IMR-90 (cell line): ENCODE measurements at regions not wholly inside any gene's neighbourhood (a gene's known extent, or its start where the extent isn't known, plus 50 kb on each side); places are given as distances from the start of the nearest gene placed in this dataset.

Experiments
- ATAC-seq: fragments of 200-7000 bp; cut with Tn5 transposase; 2 replicates; pipeline ENCODE4 v1.9.1; 2020; ENCODE audit warnings: low read depth, mild to moderate bottlenecking, moderate library complexity
- BruUV-seq: library from RNA; stranded (reverse); fragments of 400-500 nt; replicated peaks from 2 replicates; lab custom pipeline; 2021; lab: Mats Ljungman, UMichigan
- CTCF ChIA-PET: fragments of 300-600 bp; formaldehyde crosslinking; extraction: SDS; loops from one replicate; lab custom pipeline; 2021; ENCODE audit warnings: antibody characterized with exemption; lab: Yijun Ruan, JAX
- POLR2A ChIA-PET: fragments of 300-600 bp; sonication (Branson Sonifier 250); formaldehyde crosslinking; loops from one replicate; lab custom pipeline; 2022; ENCODE audit warnings: antibody characterized with exemption; ENCODE audit not compliant: unreplicated experiment; lab: Charles Lee
- DNase-seq: peaks from one replicate; pipeline ENCODE4 v3.0.0; 2013
- H2AFZ ChIP-seq: replicated peaks from 2 replicates; pipeline ENCODE3; 2013; ENCODE audit warnings: low read length, mild to moderate bottlenecking; ENCODE audit not compliant: poor library complexity
- H2AK5ac ChIP-seq: 2 replicates; pipeline ENCODE4 v1.6.1; 2013; ENCODE audit warnings: low read depth, low read length, inconsistent platforms
- H2AK9ac ChIP-seq: replicated peaks from 2 replicates; pipeline ENCODE3; 2013; ENCODE audit warnings: mild to moderate bottlenecking, low read depth, low read length, moderate library complexity; ENCODE audit not compliant: poor library complexity
- H2BK120ac ChIP-seq: 2 replicates; pipeline ENCODE4 v1.6.1; 2013; ENCODE audit warnings: low read depth, low read length, inconsistent platforms
- H2BK15ac ChIP-seq: 3 replicates; pipeline ENCODE4 v1.6.1; 2013; ENCODE audit warnings: low read depth, low read length, inconsistent platforms
- H2BK20ac ChIP-seq: 2 replicates; pipeline ENCODE4 v1.6.1; 2013; ENCODE audit warnings: low read depth, mild to moderate bottlenecking, inconsistent platforms, low read length, moderate library complexity
- H2BK5ac ChIP-seq: 2 replicates; pipeline ENCODE4 v1.6.1; 2013; ENCODE audit warnings: mild to moderate bottlenecking, low read depth, low read length, inconsistent platforms; ENCODE audit not compliant: poor library complexity, severe bottlenecking
- H3K14ac ChIP-seq: replicated peaks from 2 replicates; pipeline ENCODE4 v1.6.1; 2013; ENCODE audit warnings: low read depth, low read length, inconsistent platforms
- H3K18ac ChIP-seq: 2 replicates; pipeline ENCODE4 v1.6.1; 2013; ENCODE audit warnings: low read depth, low read length, control low read depth
- H3K23ac ChIP-seq: 2 replicates; pipeline ENCODE4 v1.6.1; 2013; ENCODE audit warnings: low read depth, low read length, inconsistent platforms
- H3K27ac ChIP-seq: 2 replicates; pipeline ENCODE4 v1.5.1; 2013; ENCODE audit warnings: mild to moderate bottlenecking, control low read depth, low read length; ENCODE audit not compliant: insufficient read depth
- H3K27me3 ChIP-seq: 2 replicates; pipeline ENCODE4 v1.6.1; 2013; ENCODE audit warnings: low read length; ENCODE audit not compliant: control insufficient read depth, insufficient read depth
- H3K36me3 ChIP-seq: 2 replicates; pipeline ENCODE4 v1.6.1; 2013; ENCODE audit warnings: low read length, mixed read lengths; ENCODE audit not compliant: control insufficient read depth, insufficient read depth
- H3K4ac ChIP-seq: 2 replicates; pipeline ENCODE4 v1.6.1; 2013; ENCODE audit warnings: low read depth, low read length, inconsistent platforms
- H3K4me1 ChIP-seq: 2 replicates; pipeline ENCODE4 v1.6.1; 2013; ENCODE audit warnings: low read length, mixed read lengths; ENCODE audit not compliant: control insufficient read depth, insufficient read depth
- H3K4me2 ChIP-seq: 2 replicates; pipeline ENCODE4 v1.6.1; 2013; ENCODE audit warnings: low read depth, mild to moderate bottlenecking, control low read depth, low read length, moderate library complexity
- H3K4me3 ChIP-seq: 2 replicates; pipeline ENCODE4 v1.5.1; 2013; ENCODE audit warnings: low read depth, mild to moderate bottlenecking, control low read depth, low read length, moderate library complexity; ENCODE audit not compliant: insufficient read depth
- H3K56ac ChIP-seq: 2 replicates; pipeline ENCODE4 v1.6.1; 2013; ENCODE audit warnings: low read length, inconsistent platforms; ENCODE audit not compliant: insufficient read depth; ENCODE audit errors: extremely low read depth
- H3K79me1 ChIP-seq, 2 experiments: 2 replicates each; pipeline ENCODE4 v1.6.1; 2013; ENCODE audit warnings: low read length in 2 of 2, inconsistent platforms in 1 of 2, low read depth in 1 of 2
- H3K9ac ChIP-seq: 2 replicates; pipeline ENCODE4 v1.6.1; 2013; ENCODE audit warnings: low read depth, low read length, control low read depth
- H3K9me1 ChIP-seq: 2 replicates; pipeline ENCODE4 v1.6.1; 2013; ENCODE audit warnings: low read length, inconsistent platforms; ENCODE audit not compliant: insufficient read depth
- H3K9me3 ChIP-seq: 2 replicates; pipeline ENCODE4 v1.6.1; 2013; ENCODE audit warnings: low read length; ENCODE audit not compliant: control insufficient read depth, insufficient read depth
- H4K20me1 ChIP-seq: 2 replicates; pipeline ENCODE4 v1.6.1; 2013; ENCODE audit warnings: low read length, inconsistent platforms; ENCODE audit not compliant: insufficient read depth
- H4K5ac ChIP-seq: 2 replicates; pipeline ENCODE4 v1.6.1; 2013; ENCODE audit warnings: mild to moderate bottlenecking, low read depth, low read length, control low read depth
- H4K8ac ChIP-seq, 2 experiments: 2 replicates each; pipeline ENCODE4 v1.6.1; 2013; ENCODE audit warnings: low read depth in 2 of 2, low read length in 2 of 2, control low read depth in 1 of 2, inconsistent platforms in 1 of 2
- H4K91ac ChIP-seq: 2 replicates; pipeline ENCODE4 v1.6.1; 2013; ENCODE audit warnings: low read depth, low read length, inconsistent platforms; ENCODE audit not compliant: insufficient read depth
- BHLHE40 ChIP-seq: fragments of 150-350 bp; IDR thresholded peaks from 2 replicates; pipeline ENCODE4 v1.6.1; 2016; ENCODE audit warnings: mild to moderate bottlenecking, low read depth, low read length
- CEBPB ChIP-seq: IDR thresholded peaks from 2 replicates; pipeline ENCODE4 v1.6.1; 2012; ENCODE audit warnings: low read depth, low read length, improper control_type of control experiment
- CHD1 ChIP-seq: IDR thresholded peaks from 2 replicates; pipeline ENCODE4 v1.6.1; 2012; ENCODE audit warnings: low read depth, low read length, improper control_type of control experiment
- FOS ChIP-seq: fragments of 150-350 bp; IDR thresholded peaks from 2 replicates; pipeline ENCODE4 v1.6.1; 2016; ENCODE audit warnings: low read depth, low read length
- MAFK ChIP-seq: IDR thresholded peaks from 2 replicates; pipeline ENCODE4 v1.6.1; 2012; ENCODE audit warnings: low read depth, low read length, improper control_type of control experiment
- MAZ ChIP-seq: IDR thresholded peaks from 2 replicates; pipeline ENCODE4 v1.6.1; 2012; ENCODE audit warnings: low read depth, mild to moderate bottlenecking, low read length, improper control_type of control experiment, moderate library complexity, borderline replicate concordance
- MXI1 ChIP-seq: IDR thresholded peaks from 2 replicates; pipeline ENCODE4 v1.6.1; 2012; ENCODE audit warnings: low read depth, mild to moderate bottlenecking, low read length, moderate library complexity, borderline replicate concordance
- NFE2L2 ChIP-seq: fragments of 150-350 bp; IDR thresholded peaks from 2 replicates; pipeline ENCODE4 v1.6.1; 2016; ENCODE audit warnings: low read depth, mild to moderate bottlenecking, low read length
- POLR2A ChIP-seq: IDR thresholded peaks from 2 replicates; pipeline ENCODE4 v1.6.1; 2012; ENCODE audit warnings: mild to moderate bottlenecking, low read depth, low read length
- RAD21 ChIP-seq: IDR thresholded peaks from 2 replicates; pipeline ENCODE4 v1.6.1; 2012; ENCODE audit warnings: low read length, improper control_type of control experiment
- RCOR1 ChIP-seq: IDR thresholded peaks from 2 replicates; pipeline ENCODE4 v1.6.1; 2012; ENCODE audit warnings: mild to moderate bottlenecking, low read length, improper control_type of control experiment; ENCODE audit not compliant: insufficient replicate concordance
- RFX5 ChIP-seq: IDR thresholded peaks from 2 replicates; pipeline ENCODE4 v1.8.0; 2012; ENCODE audit warnings: low read depth, mild to moderate bottlenecking, low read length, moderate library complexity
- SMC3 ChIP-seq: fragments of 150-350 bp; IDR thresholded peaks from 2 replicates; pipeline ENCODE4 v1.6.1; 2016; ENCODE audit warnings: low read depth, mild to moderate bottlenecking, antibody characterized with exemption, low read length, moderate library complexity
- USF2 ChIP-seq: fragments of 150-350 bp; IDR thresholded peaks from 2 replicates; pipeline ENCODE4 v1.6.1; 2017; ENCODE audit warnings: mild to moderate bottlenecking, antibody characterized with exemption, low read length, low read depth
- WGBS, 2 experiments: methylation state at CpG; one replicate each; pipeline versions ENCODE4 v1.1.5 to v1.1.7; 2013; ENCODE audit warnings: missing lambda C conversion rate in 2 of 2; ENCODE audit not compliant: insufficient read length in 1 of 2; ENCODE audit errors: extremely low coverage in 2 of 2; 5-methylcytosine and 5-hydroxymethylcytosine counted together
- dilution Hi-C: fragments of 300-500 bp; cut with HindIII; formaldehyde crosslinking; loops from one replicate; pipeline ENCODE4 v1.14.3; 2018; ENCODE audit warnings: low sequenced_read_pairs; ENCODE audit not compliant: unreplicated experiment
- in situ Hi-C: fragments of 300-500 bp; cut with MboI; formaldehyde crosslinking; loops from 3 replicates; pipeline ENCODE4 v1.14.3; 2019; ENCODE audit warnings: low sequenced_read_pairs, inconsistent platforms, mixed read lengths
- intact Hi-C: fragments of 100-400 bp; cut with micrococcal nuclease; formaldehyde crosslinking; loops from 2 replicates; pipeline ENCODE4 v1.10.0; 2022
- TF ChIP-seq, protein P1 (sequence below): conservative IDR thresholded peaks from 2 replicates; pipeline ENCODE4 v1.5.1; 2012; ENCODE audit warnings: mild to moderate bottlenecking, low read depth, low read length, improper control_type of control experiment

DNA sequence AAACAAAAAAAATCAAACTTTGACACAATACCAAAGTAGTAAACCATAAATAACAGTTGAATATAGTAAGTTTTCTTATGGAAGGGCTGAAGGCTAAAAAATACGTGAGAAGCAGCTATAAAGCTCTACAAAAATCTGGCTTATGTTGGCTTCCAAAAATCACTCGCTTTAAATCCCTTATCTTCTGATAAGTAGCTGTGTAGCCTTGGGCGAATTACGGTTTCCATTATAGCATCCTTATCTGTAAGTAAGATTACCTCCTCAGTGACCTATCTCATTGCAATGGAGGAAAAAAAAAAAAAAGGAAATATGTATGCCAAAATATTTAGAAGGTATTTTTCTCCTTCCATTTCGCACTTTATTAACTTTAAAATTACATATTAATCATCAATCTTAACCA is 348.6 kb downstream of the PLOD2 start:
- POLR2A ChIA-PET, result no interaction called here
- Histone ChIP-seq H2AK9ac (no peak overlapping the region), H3K36me3 (no peaks in the 10 kb centered on the region), H3K9me3 (no peaks in the 10 kb centered on the region), H2AK5ac (no peak overlapping the region), H3K18ac (no peak overlapping the region), H3K27ac (no peak overlapping the region), H2BK120ac (no peak overlapping the region), H3K56ac (no peak overlapping the region), H3K79me1 (no peaks in the 10 kb centered on the region), H2AFZ (no peak overlapping the region), H2BK15ac (no peak overlapping the region), H2BK5ac (no peak overlapping the region), H4K5ac (no peak overlapping the region), H3K14ac (no peak overlapping the region), H3K4me2 (no peak overlapping the region), H3K23ac (no peak overlapping the region), H3K9ac (no peak overlapping the region), H3K9me1 (no peaks in the 10 kb centered on the region), H4K91ac (no peak overlapping the region), H2BK20ac (no peak overlapping the region), H3K27me3 (no peaks in the 10 kb centered on the region), H4K20me1 (no peaks in the 10 kb centered on the region), H3K4me3 (no peak overlapping the region), H3K4ac (no peak overlapping the region), H4K8ac (no peak overlapping the region), H3K4me1 (no peaks in the 10 kb centered on the region)
- DNase-seq, result no peak
- dilution Hi-C loops (no loop called here), intact Hi-C loops (no loop called here), in situ Hi-C loops (no loop called here)
- CTCF ChIA-PET, result no interaction called here
- no peak for ATAC-seq
- BruUV-seq, result no TSS peak
- TF ChIP-seq RFX5, result no peak
- no peak for TF ChIP-seq RAD21
- TF ChIP-seq, protein P1, sequence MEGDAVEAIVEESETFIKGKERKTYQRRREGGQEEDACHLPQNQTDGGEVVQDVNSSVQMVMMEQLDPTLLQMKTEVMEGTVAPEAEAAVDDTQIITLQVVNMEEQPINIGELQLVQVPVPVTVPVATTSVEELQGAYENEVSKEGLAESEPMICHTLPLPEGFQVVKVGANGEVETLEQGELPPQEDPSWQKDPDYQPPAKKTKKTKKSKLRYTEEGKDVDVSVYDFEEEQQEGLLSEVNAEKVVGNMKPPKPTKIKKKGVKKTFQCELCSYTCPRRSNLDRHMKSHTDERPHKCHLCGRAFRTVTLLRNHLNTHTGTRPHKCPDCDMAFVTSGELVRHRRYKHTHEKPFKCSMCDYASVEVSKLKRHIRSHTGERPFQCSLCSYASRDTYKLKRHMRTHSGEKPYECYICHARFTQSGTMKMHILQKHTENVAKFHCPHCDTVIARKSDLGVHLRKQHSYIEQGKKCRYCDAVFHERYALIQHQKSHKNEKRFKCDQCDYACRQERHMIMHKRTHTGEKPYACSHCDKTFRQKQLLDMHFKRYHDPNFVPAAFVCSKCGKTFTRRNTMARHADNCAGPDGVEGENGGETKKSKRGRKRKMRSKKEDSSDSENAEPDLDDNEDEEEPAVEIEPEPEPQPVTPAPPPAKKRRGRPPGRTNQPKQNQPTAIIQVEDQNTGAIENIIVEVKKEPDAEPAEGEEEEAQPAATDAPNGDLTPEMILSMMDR, result no peak
- TF ChIP-seq USF2, result no peak
- no peak for TF ChIP-seq CEBPB
- no peak for TF ChIP-seq CHD1
- TF ChIP-seq BHLHE40, result no peak
- no peak for TF ChIP-seq POLR2A
- TF ChIP-seq NFE2L2, result no peak
- TF ChIP-seq FOS, result no peak
- no peak for TF ChIP-seq MAFK
- TF ChIP-seq SMC3, result no peak
- TF ChIP-seq MXI1, result no peak
- no peak for TF ChIP-seq MAZ
- no peak for TF ChIP-seq RCOR1
- WGBS, 2 experiments, result 100% methylated on average over 1 of the region's 5 CpGs; no CpG with 5 or more reads in 1 of the 2 experiments
